WTC11 (cell line): ENCODE measurements at regions not wholly inside any gene's neighbourhood (a gene's known extent, or its start where the extent isn't known, plus 50 kb on each side); places are given as distances from the start of the nearest gene placed in this dataset.

Experiments used
- CBFB ChIP-seq: sonication (generic); formaldehyde crosslinking; IDR thresholded peaks from 2 replicates; pipeline ENCODE4 v1.8.1; 2022; ENCODE audit warnings: mild to moderate bottlenecking, low read depth, missing genetic modification reagents
- CREB1 ChIP-seq: sonication (generic); formaldehyde crosslinking; IDR thresholded peaks from 2 replicates; pipeline ENCODE4 v1.8.0; 2023; ENCODE audit warnings: mild to moderate bottlenecking, missing genetic modification reagents
- CTCF ChIP-seq: fragments of 200-600 bp; IDR thresholded peaks from 2 replicates; pipeline ENCODE4 v1.8.0; 2022; ENCODE audit warnings: antibody characterized with exemption
- ESRRA ChIP-seq: sonication (generic); formaldehyde crosslinking; IDR thresholded peaks from 2 replicates; pipeline ENCODE4 v1.8.1; 2022; ENCODE audit warnings: mild to moderate bottlenecking, missing genetic modification reagents, borderline replicate concordance
- FOXJ3 ChIP-seq: sonication (generic); formaldehyde crosslinking; IDR thresholded peaks from 2 replicates; pipeline ENCODE4 v1.9.0; 2021; ENCODE audit warnings: missing genetic modification reagents, mild to moderate bottlenecking, borderline replicate concordance
- GRHL2 ChIP-seq: fragments of 250-450 bp; sonication (Bioruptor Pico); IDR thresholded peaks from 2 replicates; pipeline ENCODE4 v1.8.0; 2022; ENCODE audit warnings: mild to moderate bottlenecking, moderate library complexity; ENCODE audit not compliant: insufficient replicate concordance, severe bottlenecking
- MLX ChIP-seq: sonication (generic); formaldehyde crosslinking; IDR thresholded peaks from 2 replicates; pipeline ENCODE4 v1.8.1; 2023; ENCODE audit warnings: mild to moderate bottlenecking, missing genetic modification reagents, moderate library complexity
- SMAD3 ChIP-seq: sonication (generic); formaldehyde crosslinking; IDR thresholded peaks from 2 replicates; pipeline ENCODE4 v1.8.0; 2022; ENCODE audit warnings: missing genetic modification reagents, mild to moderate bottlenecking, borderline replicate concordance
- ZSCAN18 ChIP-seq: fragments of 250-450 bp; sonication (Bioruptor Pico); IDR thresholded peaks from 2 replicates; pipeline ENCODE4 v2.1.2; 2022; ENCODE audit warnings: mild to moderate bottlenecking, moderate library complexity
- TF ChIP-seq, protein P1 (sequence below): sonication (generic); formaldehyde crosslinking; IDR thresholded peaks from 2 replicates; pipeline ENCODE4 v1.8.0; 2023; ENCODE audit warnings: mild to moderate bottlenecking, missing genetic modification reagents
- TF ChIP-seq, protein P2 (sequence below): fragments of 250-450 bp; sonication (Bioruptor Pico); IDR thresholded peaks from 2 replicates; pipeline ENCODE4 v1.8.0; 2021; ENCODE audit warnings: mild to moderate bottlenecking
- TF ChIP-seq, protein P3 (sequence below): sonication (generic); formaldehyde crosslinking; IDR thresholded peaks from 2 replicates; pipeline ENCODE4 v1.8.1; 2022; ENCODE audit warnings: mild to moderate bottlenecking, moderate library complexity, missing genetic modification reagents

- TF ChIP-seq CTCF: no peak
- no peak for TF ChIP-seq FOXJ3
- no peak for TF ChIP-seq MLX (CRISPR knock-in tag)
- TF ChIP-seq, protein P1, sequence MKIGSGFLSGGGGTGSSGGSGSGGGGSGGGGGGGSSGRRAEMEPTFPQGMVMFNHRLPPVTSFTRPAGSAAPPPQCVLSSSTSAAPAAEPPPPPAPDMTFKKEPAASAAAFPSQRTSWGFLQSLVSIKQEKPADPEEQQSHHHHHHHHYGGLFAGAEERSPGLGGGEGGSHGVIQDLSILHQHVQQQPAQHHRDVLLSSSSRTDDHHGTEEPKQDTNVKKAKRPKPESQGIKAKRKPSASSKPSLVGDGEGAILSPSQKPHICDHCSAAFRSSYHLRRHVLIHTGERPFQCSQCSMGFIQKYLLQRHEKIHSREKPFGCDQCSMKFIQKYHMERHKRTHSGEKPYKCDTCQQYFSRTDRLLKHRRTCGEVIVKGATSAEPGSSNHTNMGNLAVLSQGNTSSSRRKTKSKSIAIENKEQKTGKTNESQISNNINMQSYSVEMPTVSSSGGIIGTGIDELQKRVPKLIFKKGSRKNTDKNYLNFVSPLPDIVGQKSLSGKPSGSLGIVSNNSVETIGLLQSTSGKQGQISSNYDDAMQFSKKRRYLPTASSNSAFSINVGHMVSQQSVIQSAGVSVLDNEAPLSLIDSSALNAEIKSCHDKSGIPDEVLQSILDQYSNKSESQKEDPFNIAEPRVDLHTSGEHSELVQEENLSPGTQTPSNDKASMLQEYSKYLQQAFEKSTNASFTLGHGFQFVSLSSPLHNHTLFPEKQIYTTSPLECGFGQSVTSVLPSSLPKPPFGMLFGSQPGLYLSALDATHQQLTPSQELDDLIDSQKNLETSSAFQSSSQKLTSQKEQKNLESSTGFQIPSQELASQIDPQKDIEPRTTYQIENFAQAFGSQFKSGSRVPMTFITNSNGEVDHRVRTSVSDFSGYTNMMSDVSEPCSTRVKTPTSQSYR (CRISPR knock-in tag): no peak
- TF ChIP-seq CBFB (CRISPR knock-in tag): no peak
- TF ChIP-seq ZSCAN18 (CRISPR knock-in tag): no peak
- no peak for TF ChIP-seq GRHL2 (CRISPR knock-in tag)
- no peak for TF ChIP-seq SMAD3
- TF ChIP-seq, protein P2, sequence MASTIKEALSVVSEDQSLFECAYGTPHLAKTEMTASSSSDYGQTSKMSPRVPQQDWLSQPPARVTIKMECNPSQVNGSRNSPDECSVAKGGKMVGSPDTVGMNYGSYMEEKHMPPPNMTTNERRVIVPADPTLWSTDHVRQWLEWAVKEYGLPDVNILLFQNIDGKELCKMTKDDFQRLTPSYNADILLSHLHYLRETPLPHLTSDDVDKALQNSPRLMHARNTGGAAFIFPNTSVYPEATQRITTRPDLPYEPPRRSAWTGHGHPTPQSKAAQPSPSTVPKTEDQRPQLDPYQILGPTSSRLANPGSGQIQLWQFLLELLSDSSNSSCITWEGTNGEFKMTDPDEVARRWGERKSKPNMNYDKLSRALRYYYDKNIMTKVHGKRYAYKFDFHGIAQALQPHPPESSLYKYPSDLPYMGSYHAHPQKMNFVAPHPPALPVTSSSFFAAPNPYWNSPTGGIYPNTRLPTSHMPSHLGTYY (CRISPR knock-in tag): no peak
- TF ChIP-seq CREB1: no peak
- TF ChIP-seq, protein P3, sequence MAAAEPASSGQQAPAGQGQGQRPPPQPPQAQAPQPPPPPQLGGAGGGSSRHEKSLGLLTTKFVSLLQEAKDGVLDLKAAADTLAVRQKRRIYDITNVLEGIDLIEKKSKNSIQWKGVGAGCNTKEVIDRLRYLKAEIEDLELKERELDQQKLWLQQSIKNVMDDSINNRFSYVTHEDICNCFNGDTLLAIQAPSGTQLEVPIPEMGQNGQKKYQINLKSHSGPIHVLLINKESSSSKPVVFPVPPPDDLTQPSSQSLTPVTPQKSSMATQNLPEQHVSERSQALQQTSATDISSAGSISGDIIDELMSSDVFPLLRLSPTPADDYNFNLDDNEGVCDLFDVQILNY (CRISPR knock-in tag): no peak
- no peak for TF ChIP-seq ESRRA (CRISPR knock-in tag)
Observed at GRCh38 chr2:82814146-82814545, 1644.9 kb downstream of the SUCLG1 start.
